WERI-Rb-1 (cell line): ENCODE measurements at regions not wholly inside any gene's neighbourhood (a gene's known extent, or its start where the extent isn't known, plus 50 kb on each side); places are given as distances from the start of the nearest gene placed in this dataset.

Source experiments
- DNase-seq: peaks from one replicate; pipeline ENCODE4 v3.0.0-alpha.2; 2020
- H3K27ac ChIP-seq: fragments of 250-450 bp; sonication (Bioruptor Pico); 2 replicates; pipeline ENCODE4 v1.5.1; 2020; ENCODE audit warnings: mild to moderate bottlenecking, moderate library complexity
- H3K27me3 ChIP-seq: fragments of 250-450 bp; sonication (Bioruptor Pico); 2 replicates; pipeline ENCODE4 v1.5.1; 2021; ENCODE audit warnings: mild to moderate bottlenecking, low read depth, moderate library complexity; ENCODE audit not compliant: insufficient read depth, severe bottlenecking
- H3K36me3 ChIP-seq: fragments of 250-450 bp; sonication (Bioruptor Pico); 2 replicates; pipeline ENCODE4 v1.5.1; 2020; ENCODE audit warnings: mild to moderate bottlenecking, moderate library complexity
- H3K4me3 ChIP-seq: 2 replicates; pipeline ENCODE4 v1.5.1; 2011; ENCODE audit warnings: low read depth, mild to moderate bottlenecking, control low read depth, low read length
- H3K9me3 ChIP-seq: fragments of 250-450 bp; sonication (Bioruptor Pico); 2 replicates; pipeline ENCODE4 v1.5.1; 2021; ENCODE audit warnings: mild to moderate bottlenecking, moderate library complexity; ENCODE audit not compliant: severe bottlenecking
- TF ChIP-seq, protein P1 (sequence below): IDR thresholded peaks from 2 replicates; pipeline ENCODE4 v1.5.1; 2011; ENCODE audit warnings: low read depth, mild to moderate bottlenecking, control low read depth, inconsistent platforms, low read length

DNA sequence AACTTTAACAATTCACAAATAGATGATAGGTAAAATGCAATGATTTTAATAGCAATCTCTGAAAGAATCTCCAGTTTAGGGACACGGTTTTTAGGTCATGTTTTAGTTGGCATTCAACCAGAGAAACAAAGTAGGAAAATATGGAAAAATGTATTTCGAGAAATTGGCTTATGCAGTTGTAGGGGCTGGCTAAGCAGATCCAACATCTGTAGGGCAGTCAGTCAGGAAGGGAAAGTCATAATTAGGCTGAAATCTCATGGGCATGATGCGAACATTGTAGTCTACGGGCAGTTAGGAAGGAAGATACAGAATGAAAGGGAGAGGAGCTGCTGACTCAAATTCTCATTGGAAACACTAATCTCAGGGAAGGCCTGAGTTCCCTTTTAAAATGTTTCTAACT is 1276.0 kb upstream of the ADGRL4 start:
- Histone ChIP-seq H3K9me3 (no peaks in the 10 kb centered on the region), H3K27me3 (no peaks in the 10 kb centered on the region), H3K27ac (no peak overlapping the region), H3K36me3 (no peaks in the 10 kb centered on the region), H3K4me3 (no peak overlapping the region)
- DNase-seq = no peak
- TF ChIP-seq, protein P1, sequence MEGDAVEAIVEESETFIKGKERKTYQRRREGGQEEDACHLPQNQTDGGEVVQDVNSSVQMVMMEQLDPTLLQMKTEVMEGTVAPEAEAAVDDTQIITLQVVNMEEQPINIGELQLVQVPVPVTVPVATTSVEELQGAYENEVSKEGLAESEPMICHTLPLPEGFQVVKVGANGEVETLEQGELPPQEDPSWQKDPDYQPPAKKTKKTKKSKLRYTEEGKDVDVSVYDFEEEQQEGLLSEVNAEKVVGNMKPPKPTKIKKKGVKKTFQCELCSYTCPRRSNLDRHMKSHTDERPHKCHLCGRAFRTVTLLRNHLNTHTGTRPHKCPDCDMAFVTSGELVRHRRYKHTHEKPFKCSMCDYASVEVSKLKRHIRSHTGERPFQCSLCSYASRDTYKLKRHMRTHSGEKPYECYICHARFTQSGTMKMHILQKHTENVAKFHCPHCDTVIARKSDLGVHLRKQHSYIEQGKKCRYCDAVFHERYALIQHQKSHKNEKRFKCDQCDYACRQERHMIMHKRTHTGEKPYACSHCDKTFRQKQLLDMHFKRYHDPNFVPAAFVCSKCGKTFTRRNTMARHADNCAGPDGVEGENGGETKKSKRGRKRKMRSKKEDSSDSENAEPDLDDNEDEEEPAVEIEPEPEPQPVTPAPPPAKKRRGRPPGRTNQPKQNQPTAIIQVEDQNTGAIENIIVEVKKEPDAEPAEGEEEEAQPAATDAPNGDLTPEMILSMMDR = no peak

DNA sequence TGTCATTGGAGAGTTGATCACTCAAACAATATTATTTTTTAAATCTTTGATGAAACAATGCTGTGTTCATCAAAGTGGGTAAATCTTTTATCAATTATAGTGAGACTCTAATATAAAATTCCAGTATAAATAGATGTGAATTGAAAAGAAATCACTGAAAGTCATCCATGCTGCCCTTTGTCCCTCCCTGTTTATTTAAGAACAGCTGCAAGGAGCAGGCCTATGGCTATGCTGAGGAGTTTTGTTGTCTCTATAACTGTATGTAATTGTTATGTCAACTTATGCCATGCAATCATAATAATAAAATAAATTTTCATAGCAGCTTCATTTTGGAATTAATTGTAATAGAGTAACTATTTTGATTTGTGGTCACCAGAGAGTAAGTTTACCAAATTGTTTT is 1272.4 kb upstream of the ADGRL4 start:
- no peaks in the 10 kb centered on the region for H3K27me3 ChIP-seq
- no peak overlapping the region for H3K4me3 ChIP-seq
- H3K9me3 ChIP-seq = no peaks in the 10 kb centered on the region
- no peak overlapping the region for H3K27ac ChIP-seq
- H3K36me3 ChIP-seq = no peaks in the 10 kb centered on the region
- DNase-seq = no peak
- TF ChIP-seq, protein P1 = no peak

DNA sequence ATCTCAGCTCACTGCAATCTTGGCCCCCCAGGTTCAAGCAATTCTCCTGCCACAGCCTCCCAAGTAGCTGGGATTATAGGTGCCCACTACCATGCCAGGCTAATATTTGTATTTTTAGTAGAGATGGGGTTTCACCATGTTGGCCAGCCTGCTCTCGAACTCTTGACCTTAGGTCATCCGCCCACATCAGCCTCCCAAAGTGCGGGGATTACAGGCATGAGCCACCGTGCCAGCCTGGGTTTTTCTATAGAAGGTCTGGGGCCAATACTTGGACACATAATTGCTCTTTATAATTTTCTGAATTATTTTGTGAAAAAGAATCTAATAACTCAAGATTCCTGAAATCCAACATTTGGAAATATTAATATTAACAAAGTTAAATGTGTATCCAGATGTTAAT is 1267.7 kb upstream of the ADGRL4 start:
- H3K27me3 ChIP-seq = no peaks in the 10 kb centered on the region
- H3K9me3 ChIP-seq = no peaks in the 10 kb centered on the region
- DNase-seq = no peak
- H3K36me3 ChIP-seq = no peaks in the 10 kb centered on the region
- no peak overlapping the region for H3K27ac ChIP-seq
- no peak overlapping the region for H3K4me3 ChIP-seq
- TF ChIP-seq, protein P1 = no peak

DNA sequence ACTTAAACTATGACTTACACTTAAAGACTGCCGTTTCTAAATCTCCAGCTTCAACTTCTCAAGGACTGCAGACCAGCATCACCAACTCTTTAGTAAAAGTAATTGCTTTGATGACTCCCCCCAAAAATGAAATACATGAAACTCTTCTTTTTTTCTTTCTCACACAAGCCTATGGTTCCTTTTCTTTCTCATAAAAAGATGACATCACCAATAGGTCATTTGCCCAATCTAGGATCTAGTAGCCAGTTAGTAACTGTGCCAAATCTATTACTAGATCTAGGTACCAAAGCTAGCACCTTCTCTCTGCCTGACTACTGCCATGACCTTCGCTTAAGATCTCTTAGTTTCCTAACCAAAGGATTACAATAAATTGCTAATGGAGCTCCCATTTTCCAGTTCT is 1266.0 kb upstream of the ADGRL4 start:
- no peak for DNase-seq
- Histone ChIP-seq H3K4me3 (no peak overlapping the region), H3K27me3 (no peaks in the 10 kb centered on the region), H3K27ac (no peak overlapping the region), H3K9me3 (no peaks in the 10 kb centered on the region), H3K36me3 (no peaks in the 10 kb centered on the region)
- TF ChIP-seq, protein P1 = no peak

DNA sequence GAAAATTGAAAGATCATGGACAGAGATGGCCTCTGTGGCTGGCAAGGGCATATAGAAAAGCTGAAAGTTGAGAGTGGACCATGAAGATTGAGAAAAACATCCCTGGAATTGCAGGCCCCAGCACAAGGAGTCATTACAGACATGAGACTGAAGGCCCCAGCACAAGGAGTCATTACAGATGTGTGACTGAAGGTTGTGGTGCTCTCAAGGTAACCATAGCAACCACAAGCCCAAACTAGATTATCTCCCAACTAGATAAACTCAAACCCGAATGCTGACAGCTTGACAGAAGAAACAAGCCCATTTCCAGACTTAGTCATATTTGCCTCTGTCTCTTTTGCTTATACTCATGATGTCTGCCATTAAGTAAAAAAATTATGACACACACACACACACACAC is 1252.1 kb upstream of the ADGRL4 start:
- no peak for DNase-seq
- H3K4me3 ChIP-seq = no peak overlapping the region
- no peaks in the 10 kb centered on the region for H3K36me3 ChIP-seq
- H3K27me3 ChIP-seq = no peaks in the 10 kb centered on the region
- no peaks in the 10 kb centered on the region for H3K9me3 ChIP-seq
- TF ChIP-seq, protein P1 = no peak
- no peak overlapping the region for H3K27ac ChIP-seq

DNA sequence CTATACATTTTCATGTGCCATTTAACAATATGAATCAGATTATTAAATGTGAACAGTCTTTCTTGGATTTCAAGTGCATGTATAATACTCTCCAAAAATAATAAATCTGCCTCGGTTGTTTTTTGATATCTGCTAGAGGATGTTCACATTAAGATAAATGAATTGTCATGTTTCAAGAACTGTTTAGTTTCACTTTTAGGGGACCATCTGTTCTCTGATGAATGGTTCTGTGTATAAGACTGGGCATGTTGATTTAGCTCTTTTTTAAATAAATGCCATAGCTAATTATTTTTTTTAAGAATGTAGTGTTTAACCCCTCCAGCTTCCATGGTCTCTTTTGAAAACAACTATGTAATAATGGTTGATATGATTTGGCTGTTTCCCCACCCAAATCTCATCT is 1245.1 kb upstream of the ADGRL4 start:
- H3K4me3 ChIP-seq = no peak overlapping the region
- H3K36me3 ChIP-seq = no peaks in the 10 kb centered on the region
- no peaks in the 10 kb centered on the region for H3K9me3 ChIP-seq
- TF ChIP-seq, protein P1 = no peak
- no peaks in the 10 kb centered on the region for H3K27me3 ChIP-seq
- no peak for DNase-seq
- H3K27ac ChIP-seq = no peak overlapping the region
